IPS-18c (cell line): ENCODE measurements at regions not wholly inside any gene's neighbourhood (a gene's known extent, or its start where the extent isn't known, plus 50 kb on each side); places are given as distances from the start of the nearest gene placed in this dataset.
"Not testable (repeated sequence)": the region's sequence is repeated elsewhere in the genome, so short reads cannot be mapped to it uniquely, and the experiment has no call there.

Experiments used
- H3K4me3 ChIP-seq: 2 replicates; pipeline ENCODE4 v1.7.0; 2013; ENCODE audit warnings: low read depth, mild to moderate bottlenecking, low read length, moderate library complexity; ENCODE audit not compliant: insufficient read depth
- H3K9me3 ChIP-seq: one replicate; pipeline ENCODE4 v1.6.1; 2013; ENCODE audit warnings: mild to moderate bottlenecking, low read length, moderate library complexity; ENCODE audit not compliant: control insufficient read depth, insufficient read depth

GRCh38 chr20:20797521-20798310 is 85.3 kb upstream of the RALGAPA2 start:
- Histone ChIP-seq H3K4me3 (no peak overlapping the region), H3K9me3 (peaks cover 2% of the 10 kb centered on the region)

GRCh38 chr20:20796766-20797440 is 84.5 kb upstream of the RALGAPA2 start:
- peaks cover 2% of the 10 kb centered on the region for H3K9me3 ChIP-seq
- H3K4me3 ChIP-seq: no peak overlapping the region

- Histone ChIP-seq H3K9me3 (peaks cover 2% of the 10 kb centered on the region), H3K4me3 (no peak overlapping the region)
Measured at GRCh38 chr20:20795721-20796120, 83.3 kb upstream of the RALGAPA2 start.

GRCh38 chr20:20795119-20795518 is 82.7 kb upstream of the RALGAPA2 start:
- Histone ChIP-seq H3K4me3 (no peak overlapping the region), H3K9me3 (peaks cover 2% of the 10 kb centered on the region)

GRCh38 chr20:20793591-20793990 is 81.1 kb upstream of the RALGAPA2 start:
- Histone ChIP-seq H3K9me3 (no peaks in the 10 kb centered on the region), H3K4me3 (no peak overlapping the region)

GRCh38 chr20:20791664-20792568 is 79.5 kb upstream of the RALGAPA2 start:
- no peak overlapping the region for H3K4me3 ChIP-seq
- no peaks in the 10 kb centered on the region for H3K9me3 ChIP-seq

- no peaks in the 10 kb centered on the region for H3K9me3 ChIP-seq
- H3K4me3 ChIP-seq: no peak overlapping the region
Measured at GRCh38 chr20:20788308-20788707, 75.9 kb upstream of the RALGAPA2 start.

- Histone ChIP-seq H3K9me3 (no peaks in the 10 kb centered on the region), H3K4me3 (no peak overlapping the region)
Measured at GRCh38 chr20:20786428-20786827, 74.0 kb upstream of the RALGAPA2 start.

- H3K4me3 ChIP-seq: no peak overlapping the region
Measured at GRCh38 chr20:20785226-20785625, 72.8 kb upstream of the RALGAPA2 start.

GRCh38 chr20:20784450-20784849 is 72.0 kb upstream of the RALGAPA2 start:
- H3K4me3 ChIP-seq, H3K9me3 ChIP-seq: not testable (repeated sequence)

More at GRCh38 chr20:20785226-20785625, 72.8 kb upstream of the RALGAPA2 start:
- H3K9me3 ChIP-seq: no peaks in the 10 kb centered on the region

GRCh38 chr20:20783450-20783849 is 71.0 kb upstream of the RALGAPA2 start:
- H3K4me3 ChIP-seq: no peak overlapping the region
- H3K9me3 ChIP-seq: no peaks in the 10 kb centered on the region

GRCh38 chr20:20782755-20783154 is 70.3 kb upstream of the RALGAPA2 start:
- no peaks in the 10 kb centered on the region for H3K9me3 ChIP-seq
- no peak overlapping the region for H3K4me3 ChIP-seq

GRCh38 chr20:20782231-20782630 is 69.8 kb upstream of the RALGAPA2 start:
- no peaks in the 10 kb centered on the region for H3K9me3 ChIP-seq

GRCh38 chr20:20781029-20781428 is 68.6 kb upstream of the RALGAPA2 start:
- Histone ChIP-seq H3K9me3 (no peaks in the 10 kb centered on the region), H3K4me3 (no peak overlapping the region)

More at GRCh38 chr20:20782231-20782630, 69.8 kb upstream of the RALGAPA2 start:
- H3K4me3 ChIP-seq: no peak overlapping the region

GRCh38 chr20:20780127-20780824 is 67.8 kb upstream of the RALGAPA2 start:
- no peak overlapping the region for H3K4me3 ChIP-seq
- no peaks in the 10 kb centered on the region for H3K9me3 ChIP-seq

- no peaks in the 10 kb centered on the region for H3K9me3 ChIP-seq
- no peak overlapping the region for H3K4me3 ChIP-seq
Measured at GRCh38 chr20:20778676-20779075, 66.2 kb upstream of the RALGAPA2 start.

- Histone ChIP-seq H3K4me3 (no peak overlapping the region), H3K9me3 (no peaks in the 10 kb centered on the region)
Measured at GRCh38 chr20:20772497-20773085, 60.1 kb upstream of the RALGAPA2 start.
